ENCODE measurements at regions not wholly inside any gene's neighbourhood (a gene's known extent, or its start where the extent isn't known, plus 50 kb on each side); places are given as distances from the start of the nearest gene placed in this dataset.

GRCh38 chr3:64329037-64329436 is 103.8 kb upstream of the PRICKLE2 start:
- no peaks in the 10 kb centered on the region for H4K20me1 ChIP-seq (ENCODE audit: insufficient read depth, low read depth, low read length)
- H3K4me3 ChIP-seq (ENCODE audit: low read length): no peak overlapping the region
- H3K9me3 ChIP-seq (ENCODE audit: low read length): no peaks in the 10 kb centered on the region
- H3K9ac ChIP-seq (ENCODE audit: low read length): no peak overlapping the region
- H2AFZ ChIP-seq (ENCODE audit: low read length): no peak overlapping the region
- H3K27ac ChIP-seq (ENCODE audit: low read length): no peak overlapping the region
- peak; percentile 41 for DNase-seq
- no peaks in the 10 kb centered on the region for H3K36me3 ChIP-seq (ENCODE audit: insufficient read depth, low read length)
- H3K27me3 ChIP-seq (ENCODE audit: low read length): no peaks in the 10 kb centered on the region
- no peaks in the 10 kb centered on the region for H3K79me2 ChIP-seq (ENCODE audit: low read length)
- no peak overlapping the region for H3K4me2 ChIP-seq (ENCODE audit: low read depth, low read length, poor library complexity, severe bottlenecking)
- no peaks in the 10 kb centered on the region for H3K4me1 ChIP-seq (ENCODE audit: low read length)
- no peaks in the 10 kb centered on the region for H3K9me2 ChIP-seq (replicated peaks; ENCODE audit: insufficient read depth, low read length)

GRCh38 chr3:64327100-64327804 is 102.0 kb upstream of the PRICKLE2 start:
- no peak overlapping the region for H3K9ac ChIP-seq (ENCODE audit: low read length)
- no peak overlapping the region for H3K27ac ChIP-seq (ENCODE audit: low read length)
- H3K36me3 ChIP-seq (ENCODE audit: insufficient read depth, low read length): no peaks in the 10 kb centered on the region
- DNase-seq: no peak
- H3K4me3 ChIP-seq (ENCODE audit: low read length): no peak overlapping the region
- H4K20me1 ChIP-seq (ENCODE audit: insufficient read depth, low read depth, low read length): no peaks in the 10 kb centered on the region
- no peaks in the 10 kb centered on the region for H3K79me2 ChIP-seq (ENCODE audit: low read length)
- H3K4me1 ChIP-seq (ENCODE audit: low read length): no peaks in the 10 kb centered on the region
- H3K4me2 ChIP-seq (ENCODE audit: low read depth, low read length, poor library complexity, severe bottlenecking): no peak overlapping the region
- no peak overlapping the region for H2AFZ ChIP-seq (ENCODE audit: low read length)
- no peaks in the 10 kb centered on the region for H3K27me3 ChIP-seq (ENCODE audit: low read length)
- H3K9me3 ChIP-seq (ENCODE audit: low read length): no peaks in the 10 kb centered on the region
- no peaks in the 10 kb centered on the region for H3K9me2 ChIP-seq (replicated peaks; ENCODE audit: insufficient read depth, low read length)

GRCh38 chr3:64321747-64322146 is 96.5 kb upstream of the PRICKLE2 start:
- Histone ChIP-seq H3K9me3 (ENCODE audit: low read length) (no peaks in the 10 kb centered on the region), H3K79me2 (ENCODE audit: low read length) (no peaks in the 10 kb centered on the region), H3K4me1 (ENCODE audit: low read length) (no peaks in the 10 kb centered on the region), H3K9ac (ENCODE audit: low read length) (no peak overlapping the region), H3K27me3 (ENCODE audit: low read length) (no peaks in the 10 kb centered on the region), H2AFZ (ENCODE audit: low read length) (no peak overlapping the region), H3K27ac (ENCODE audit: low read length) (no peak overlapping the region), H4K20me1 (ENCODE audit: insufficient read depth, low read depth, low read length) (no peaks in the 10 kb centered on the region), H3K36me3 (ENCODE audit: insufficient read depth, low read length) (no peaks in the 10 kb centered on the region), H3K4me2 (ENCODE audit: low read depth, low read length, poor library complexity, severe bottlenecking) (no peak overlapping the region), H3K4me3 (ENCODE audit: low read length) (no peak overlapping the region), H3K9me2 (replicated peaks; ENCODE audit: insufficient read depth, low read length) (no peaks in the 10 kb centered on the region)
- DNase-seq: no peak

GRCh38 chr3:64319391-64319790 is 94.1 kb upstream of the PRICKLE2 start:
- Histone ChIP-seq H3K36me3 (ENCODE audit: insufficient read depth, low read length) (no peaks in the 10 kb centered on the region), H3K79me2 (ENCODE audit: low read length) (no peaks in the 10 kb centered on the region), H2AFZ (ENCODE audit: low read length) (no peak overlapping the region), H3K9me2 (replicated peaks; ENCODE audit: insufficient read depth, low read length) (no peaks in the 10 kb centered on the region), H3K9ac (ENCODE audit: low read length) (no peak overlapping the region), H3K4me2 (ENCODE audit: low read depth, low read length, poor library complexity, severe bottlenecking) (no peak overlapping the region), H3K4me1 (ENCODE audit: low read length) (no peaks in the 10 kb centered on the region), H3K27me3 (ENCODE audit: low read length) (no peaks in the 10 kb centered on the region), H3K27ac (ENCODE audit: low read length) (no peak overlapping the region), H4K20me1 (ENCODE audit: insufficient read depth, low read depth, low read length) (no peaks in the 10 kb centered on the region), H3K4me3 (ENCODE audit: low read length) (no peak overlapping the region), H3K9me3 (ENCODE audit: low read length) (no peaks in the 10 kb centered on the region)
- DNase-seq: no peak

GRCh38 chr3:64318668-64319271 is 93.5 kb upstream of the PRICKLE2 start:
- H3K79me2 ChIP-seq (ENCODE audit: low read length): no peaks in the 10 kb centered on the region
- no peaks in the 10 kb centered on the region for H3K27me3 ChIP-seq (ENCODE audit: low read length)
- no peak for DNase-seq
- no peaks in the 10 kb centered on the region for H4K20me1 ChIP-seq (ENCODE audit: insufficient read depth, low read depth, low read length)
- no peaks in the 10 kb centered on the region for H3K36me3 ChIP-seq (ENCODE audit: insufficient read depth, low read length)
- no peaks in the 10 kb centered on the region for H3K9me3 ChIP-seq (ENCODE audit: low read length)
- no peak overlapping the region for H3K27ac ChIP-seq (ENCODE audit: low read length)
- no peaks in the 10 kb centered on the region for H3K9me2 ChIP-seq (replicated peaks; ENCODE audit: insufficient read depth, low read length)
- H3K9ac ChIP-seq (ENCODE audit: low read length): no peak overlapping the region
- H3K4me1 ChIP-seq (ENCODE audit: low read length): no peaks in the 10 kb centered on the region
- H3K4me3 ChIP-seq (ENCODE audit: low read length): no peak overlapping the region
- H3K4me2 ChIP-seq (ENCODE audit: low read depth, low read length, poor library complexity, severe bottlenecking): no peak overlapping the region
- H2AFZ ChIP-seq (ENCODE audit: low read length): no peak overlapping the region

- Histone ChIP-seq H3K27ac (ENCODE audit: low read length) (no peak overlapping the region), H3K27me3 (ENCODE audit: low read length) (no peaks in the 10 kb centered on the region), H4K20me1 (ENCODE audit: insufficient read depth, low read depth, low read length) (no peaks in the 10 kb centered on the region), H3K9me2 (replicated peaks; ENCODE audit: insufficient read depth, low read length) (no peaks in the 10 kb centered on the region), H3K36me3 (ENCODE audit: insufficient read depth, low read length) (no peaks in the 10 kb centered on the region), H3K9ac (ENCODE audit: low read length) (no peak overlapping the region), H2AFZ (ENCODE audit: low read length) (no peak overlapping the region), H3K79me2 (ENCODE audit: low read length) (no peaks in the 10 kb centered on the region), H3K9me3 (ENCODE audit: low read length) (no peaks in the 10 kb centered on the region), H3K4me1 (ENCODE audit: low read length) (no peaks in the 10 kb centered on the region), H3K4me2 (ENCODE audit: low read depth, low read length, poor library complexity, severe bottlenecking) (no peak overlapping the region), H3K4me3 (ENCODE audit: low read length) (no peak overlapping the region)
- DNase-seq: no peak
Measured at GRCh38 chr3:64318001-64318400, 92.7 kb upstream of the PRICKLE2 start.

GRCh38 chr3:64316971-64317370 is 91.7 kb upstream of the PRICKLE2 start:
- H3K4me2 ChIP-seq (ENCODE audit: low read depth, low read length, poor library complexity, severe bottlenecking): no peak overlapping the region
- H3K27ac ChIP-seq (ENCODE audit: low read length): no peak overlapping the region
- H3K27me3 ChIP-seq (ENCODE audit: low read length): no peaks in the 10 kb centered on the region
- no peak overlapping the region for H3K9ac ChIP-seq (ENCODE audit: low read length)
- no peaks in the 10 kb centered on the region for H3K79me2 ChIP-seq (ENCODE audit: low read length)
- H3K9me2 ChIP-seq (replicated peaks; ENCODE audit: insufficient read depth, low read length): no peaks in the 10 kb centered on the region
- DNase-seq: no peak
- no peak overlapping the region for H3K4me3 ChIP-seq (ENCODE audit: low read length)
- no peaks in the 10 kb centered on the region for H3K36me3 ChIP-seq (ENCODE audit: insufficient read depth, low read length)
- no peaks in the 10 kb centered on the region for H3K9me3 ChIP-seq (ENCODE audit: low read length)
- H4K20me1 ChIP-seq (ENCODE audit: insufficient read depth, low read depth, low read length): no peaks in the 10 kb centered on the region
- no peak overlapping the region for H2AFZ ChIP-seq (ENCODE audit: low read length)
- H3K4me1 ChIP-seq (ENCODE audit: low read length): no peaks in the 10 kb centered on the region

GRCh38 chr3:64311424-64312061 is 86.3 kb upstream of the PRICKLE2 start:
- DNase-seq: no peak
- H3K9me2 ChIP-seq (replicated peaks; ENCODE audit: insufficient read depth, low read length): no peaks in the 10 kb centered on the region
- no peak overlapping the region for H3K27ac ChIP-seq (ENCODE audit: low read length)
- H3K4me1 ChIP-seq (ENCODE audit: low read length): no peaks in the 10 kb centered on the region
- no peaks in the 10 kb centered on the region for H4K20me1 ChIP-seq (ENCODE audit: insufficient read depth, low read depth, low read length)
- no peaks in the 10 kb centered on the region for H3K79me2 ChIP-seq (ENCODE audit: low read length)
- H3K27me3 ChIP-seq (ENCODE audit: low read length): no peaks in the 10 kb centered on the region
- H3K4me3 ChIP-seq (ENCODE audit: low read length): no peak overlapping the region
- H3K9ac ChIP-seq (ENCODE audit: low read length): no peak overlapping the region
- H3K4me2 ChIP-seq (ENCODE audit: low read depth, low read length, poor library complexity, severe bottlenecking): no peak overlapping the region
- H3K9me3 ChIP-seq (ENCODE audit: low read length): no peaks in the 10 kb centered on the region
- H3K36me3 ChIP-seq (ENCODE audit: insufficient read depth, low read length): no peaks in the 10 kb centered on the region
- H2AFZ ChIP-seq (ENCODE audit: low read length): no peak overlapping the region

All from Karpas-422 (cell line).